HEK293 (cell line): ENCODE measurements at regions not wholly inside any gene's neighbourhood (a gene's known extent, or its start where the extent isn't known, plus 50 kb on each side); places are given as distances from the start of the nearest gene placed in this dataset.

Experiments
- CTCF ChIA-PET: fragments of 350-600 bp; formaldehyde crosslinking; extraction: SDS; loops from one replicate; lab custom pipeline; 2021; ENCODE audit warnings: antibody characterized with exemption; lab: Yijun Ruan, JAX
- POLR2A ChIA-PET: fragments of 300-600 bp; formaldehyde crosslinking; extraction: SDS; loops from one replicate; lab custom pipeline; 2020; ENCODE audit warnings: antibody characterized with exemption, inconsistent platforms; lab: Yijun Ruan, JAX
- H3K27ac ChIP-seq: fragments of 200-500 bp; sonication (Bioruptor generic); 2 replicates; pipeline ENCODE4 v1.5.1; 2014; ENCODE audit warnings: low read depth, low read length, control low read depth, inconsistent platforms; ENCODE audit errors: extremely low read depth
- H3K36me3 ChIP-seq, 2 experiments: fragments of 200-500 bp in 1 of 2; sonication (Bioruptor generic) in 1 of 2; 1 replicate in 1 of 2; 2 replicates in 1 of 2; pipeline ENCODE4 v1.5.1; 2014 to 2017; ENCODE audit warnings: inconsistent platforms in 2 of 2, low read length in 2 of 2; ENCODE audit not compliant: control insufficient read depth in 2 of 2, insufficient read depth in 1 of 2
- H3K4me1 ChIP-seq: fragments of 200-500 bp; sonication (Bioruptor generic); 2 replicates; pipeline ENCODE4 v1.5.1; 2014; ENCODE audit warnings: mild to moderate bottlenecking, low read length, inconsistent platforms; ENCODE audit not compliant: control insufficient read depth, insufficient read depth
- H3K4me3 ChIP-seq: 2 replicates; pipeline ENCODE4 v1.5.1; 2011; ENCODE audit warnings: low read depth, mild to moderate bottlenecking, control low read depth, low read length, moderate library complexity
- H3K9me3 ChIP-seq: fragments of 200-500 bp; sonication (Bioruptor generic); 2 replicates; pipeline ENCODE4 v1.5.1; 2014; ENCODE audit warnings: low read depth, low read length, inconsistent platforms; ENCODE audit not compliant: control insufficient read depth, insufficient read depth
- BCL11B ChIP-seq: fragments of 450-650 bp; formaldehyde crosslinking; IDR thresholded peaks from 2 replicates; pipeline ENCODE4 v1.5.1; 2016; ENCODE audit warnings: low read depth, missing biosample characterization, missing genetic modification characterization
- GLIS1 ChIP-seq: fragments of 450-650 bp; formaldehyde crosslinking; IDR thresholded peaks from 2 replicates; pipeline ENCODE4 v1.5.1; 2016; ENCODE audit warnings: missing biosample characterization, missing genetic modification characterization
- MEIS1 ChIP-seq: sonication (generic); formaldehyde crosslinking; IDR thresholded peaks from 2 replicates; pipeline ENCODE4 v1.8.1; 2022; ENCODE audit warnings: missing genetic modification reagents, mild to moderate bottlenecking, borderline replicate concordance
- SP7 ChIP-seq: fragments of 450-650 bp; formaldehyde crosslinking; IDR thresholded peaks from 2 replicates; pipeline ENCODE4 v1.5.1; 2016; ENCODE audit warnings: missing biosample characterization, missing genetic modification characterization
- YY2 ChIP-seq: fragments of 450-650 bp; formaldehyde crosslinking; IDR thresholded peaks from 2 replicates; pipeline ENCODE4 v1.5.1; 2016; ENCODE audit warnings: missing biosample characterization, missing genetic modification characterization
- ZBTB11 ChIP-seq: fragments of 450-650 bp; formaldehyde crosslinking; conservative IDR thresholded peaks from 2 replicates; pipeline ENCODE4 v1.5.1; 2016; ENCODE audit warnings: low read depth, missing biosample characterization, missing genetic modification characterization
- ZBTB49 ChIP-seq: fragments of 450-650 bp; formaldehyde crosslinking; IDR thresholded peaks from 2 replicates; pipeline ENCODE4 v1.5.1; 2016; ENCODE audit warnings: missing biosample characterization, missing genetic modification characterization, low read depth
- ZBTB7A ChIP-seq: fragments of 450-650 bp; formaldehyde crosslinking; IDR thresholded peaks from 2 replicates; pipeline ENCODE4 v1.5.1; 2016; ENCODE audit warnings: low read depth, missing biosample characterization, missing genetic modification characterization
- ZFP3 ChIP-seq: fragments of 450-650 bp; formaldehyde crosslinking; IDR thresholded peaks from 2 replicates; pipeline ENCODE4 v1.5.1; 2016; ENCODE audit warnings: low read depth, missing biosample characterization, missing genetic modification characterization
- ZFP37 ChIP-seq: fragments of 450-650 bp; formaldehyde crosslinking; IDR thresholded peaks from 2 replicates; pipeline ENCODE4 v1.5.1; 2016; ENCODE audit warnings: missing biosample characterization, missing genetic modification characterization
- ZNF114 ChIP-seq: fragments of 450-650 bp; formaldehyde crosslinking; IDR thresholded peaks from 2 replicates; pipeline ENCODE4 v1.5.0; 2017; ENCODE audit warnings: missing biosample characterization, missing genetic modification characterization
- ZNF19 ChIP-seq: fragments of 450-650 bp; formaldehyde crosslinking; IDR thresholded peaks from 2 replicates; pipeline ENCODE4; 2016; ENCODE audit warnings: missing biosample characterization, missing genetic modification characterization, low read depth
- ZNF223 ChIP-seq: fragments of 450-650 bp; formaldehyde crosslinking; IDR thresholded peaks from 2 replicates; pipeline ENCODE4 v1.5.1; 2016; ENCODE audit warnings: missing biosample characterization, missing genetic modification characterization
- ZNF341 ChIP-seq: fragments of 450-650 bp; formaldehyde crosslinking; IDR thresholded peaks from 2 replicates; pipeline ENCODE4; 2016; ENCODE audit warnings: low read depth, missing biosample characterization, missing genetic modification characterization
- ZNF394 ChIP-seq: fragments of 450-650 bp; formaldehyde crosslinking; IDR thresholded peaks from 2 replicates; pipeline ENCODE4 v1.5.1; 2016; ENCODE audit warnings: missing biosample characterization, missing genetic modification characterization, mild to moderate bottlenecking, moderate library complexity, borderline replicate concordance
- ZNF426 ChIP-seq: fragments of 450-650 bp; formaldehyde crosslinking; IDR thresholded peaks from 2 replicates; pipeline ENCODE4 v1.5.1; 2017; ENCODE audit warnings: missing biosample characterization, missing genetic modification characterization, mild to moderate bottlenecking, inconsistent platforms, moderate library complexity
- ZNF501 ChIP-seq: fragments of 450-650 bp; formaldehyde crosslinking; IDR thresholded peaks from 2 replicates; pipeline ENCODE4 v1.5.1; 2016; ENCODE audit warnings: missing biosample characterization, missing genetic modification characterization
- ZNF548 ChIP-seq: fragments of 450-650 bp; formaldehyde crosslinking; IDR thresholded peaks from 2 replicates; pipeline ENCODE4 v1.5.1; 2016; ENCODE audit warnings: missing biosample characterization, missing genetic modification characterization
- ZNF596 ChIP-seq: fragments of 450-650 bp; IDR thresholded peaks from 2 replicates; pipeline ENCODE4 v1.5.0; 2018; ENCODE audit warnings: missing biosample characterization, mild to moderate bottlenecking, missing genetic modification characterization, moderate library complexity
- ZNF654 ChIP-seq: fragments of 450-650 bp; formaldehyde crosslinking; IDR thresholded peaks from 2 replicates; pipeline ENCODE4 v1.5.1; 2016; ENCODE audit warnings: low read depth, missing biosample characterization, missing genetic modification characterization
- ZSCAN30 ChIP-seq: fragments of 450-650 bp; IDR thresholded peaks from 2 replicates; pipeline ENCODE4 v1.5.1; 2018; ENCODE audit warnings: missing biosample characterization, mild to moderate bottlenecking, missing genetic modification characterization, moderate library complexity
- ZSCAN4 ChIP-seq: fragments of 450-650 bp; formaldehyde crosslinking; IDR thresholded peaks from 2 replicates; pipeline ENCODE4 v1.5.1; 2017; ENCODE audit warnings: missing biosample characterization, missing genetic modification characterization

- Histone ChIP-seq H3K27ac (no peak overlapping the region), H3K4me1 (no peaks in the 10 kb centered on the region), H3K4me3 (no peak overlapping the region), H3K9me3 (no peaks in the 10 kb centered on the region)
- CTCF ChIA-PET, result interaction anchor here (0.6 kb wide), 1 partner anchor 10 kb away, joined by 4 read pairs; no protein-coding TSS in a partner anchor
- POLR2A ChIA-PET, result no interaction called here
- no peak for TF ChIP-seq ZNF394 (tag by site-specific recombination)
- no peak for TF ChIP-seq ZBTB7A (tag by site-specific recombination)
- TF ChIP-seq, all 188 proteins: peak for 0
- H3K36me3 ChIP-seq, result no peaks in the 10 kb centered on the region
These were observed 224.7 kb downstream of the MTRR start for GRCh38 chr5:8093669-8094068.

GRCh38 chr5:8094304-8094703 is 225.4 kb downstream of the MTRR start:
- H3K4me3 ChIP-seq, result no peak overlapping the region
- POLR2A ChIA-PET, result no interaction called here
- no peaks in the 10 kb centered on the region for H3K9me3 ChIP-seq
- H3K36me3 ChIP-seq, result no peaks in the 10 kb centered on the region
- H3K27ac ChIP-seq, result no peak overlapping the region
- CTCF ChIA-PET, result interaction anchor here (0.6 kb wide), 3 partner anchors 9 to 564 kb away, joined by 4 read pairs; no protein-coding TSS in a partner anchor
- H3K4me1 ChIP-seq, result no peaks in the 10 kb centered on the region
- no peak for TF ChIP-seq ZNF548 (tag by site-specific recombination)
- no peak for TF ChIP-seq BCL11B (tag by site-specific recombination)
- TF ChIP-seq ZNF654, result no peak
- TF ChIP-seq ZFP3 (tag by site-specific recombination), result no peak
- no peak for TF ChIP-seq ZNF596
- TF ChIP-seq ZNF19, result no peak
- TF ChIP-seq ZNF223 (tag by site-specific recombination), result no peak
- TF ChIP-seq ZFP37, result no peak
- TF ChIP-seq GLIS1 (tag by site-specific recombination), result no peak
- no peak for TF ChIP-seq SP7 (tag by site-specific recombination)
- TF ChIP-seq ZNF341, result no peak
- no peak for TF ChIP-seq MEIS1 (CRISPR knock-in tag)
- TF ChIP-seq ZSCAN4 (tag by site-specific recombination), result no peak
- TF ChIP-seq YY2, result no peak
- TF ChIP-seq ZNF426 (tag by site-specific recombination), result no peak
- TF ChIP-seq ZNF501, result no peak
- no peak for TF ChIP-seq ZBTB11
- no peak for TF ChIP-seq ZBTB49 (tag by site-specific recombination)
- TF ChIP-seq ZSCAN30 (tag by site-specific recombination), result no peak
- TF ChIP-seq ZNF114 (tag by site-specific recombination), result no peak
- TF ChIP-seq, all 188 proteins: peak for 0
